Colonic mucosa (tissue), 4 donors: ENCODE measurements at regions not wholly inside any gene's neighbourhood (a gene's known extent, or its start where the extent isn't known, plus 50 kb on each side); places are given as distances from the start of the nearest gene placed in this dataset.

Experiments
- DNase-seq: peaks from one replicate; pipeline ENCODE4 v3.0.0-alpha.2; 2020
- H3K27ac ChIP-seq: fragments of 200-600 bp; one replicate; pipeline ENCODE4 v1.8.0; 2021
- H3K27me3 ChIP-seq: fragments of 200-600 bp; one replicate; pipeline ENCODE4 v1.8.0; 2021
- H3K36me3 ChIP-seq: fragments of 200-600 bp; one replicate; pipeline ENCODE4 v1.8.0; 2021
- H3K4me1 ChIP-seq: fragments of 200-600 bp; one replicate; pipeline ENCODE4 v1.8.0; 2021; ENCODE audit warnings: mild to moderate bottlenecking
- H3K4me3 ChIP-seq: fragments of 200-600 bp; one replicate; pipeline ENCODE4 v1.8.0; 2021
- H3K9ac ChIP-seq, 2 donors: one replicate each; pipeline ENCODE4 v1.7.0; 2013; ENCODE audit warnings: control low read depth in 2 of 2, low read depth in 2 of 2, low read length in 2 of 2
- H3K9me3 ChIP-seq: fragments of 200-600 bp; one replicate; pipeline ENCODE4 v1.8.0; 2021
- CTCF ChIP-seq: fragments of 200-600 bp; IDR thresholded peaks from one replicate; pipeline ENCODE4 v1.8.0; 2022; ENCODE audit warnings: antibody characterized with exemption, mild to moderate bottlenecking
- intact Hi-C: fragments of 100-400 bp; cut with DNase I; formaldehyde crosslinking; loops from one replicate; pipeline ENCODE4 v1.14.1; 2022
- donor health status: healthy.
- donor health status: DM: no; HTN: no; CAD: no.
- donor health status: DM: no; HTN: no; CAD: no.

DNA sequence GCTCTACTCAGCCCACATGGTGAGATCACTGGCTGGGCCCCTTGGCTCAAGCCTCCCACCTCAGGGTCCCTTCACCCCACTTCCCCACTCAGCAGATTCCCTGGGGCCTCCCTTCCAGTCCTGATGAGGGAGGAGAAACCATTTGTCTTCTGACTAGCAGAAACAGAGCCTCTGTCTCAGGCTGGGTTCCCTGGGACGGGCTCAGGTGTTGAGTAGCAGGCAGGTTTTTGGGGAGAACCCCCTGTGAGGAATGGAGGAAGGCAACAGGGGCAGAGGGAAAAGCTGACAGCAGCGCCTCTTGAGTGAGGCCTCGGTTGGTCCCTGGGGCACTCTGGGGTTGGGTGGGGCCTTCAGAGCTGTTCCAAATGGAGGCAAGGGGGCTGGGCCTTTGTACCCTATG lies 452.2 kb downstream of the TSHZ3 start:
- no peaks in the 10 kb centered on the region for H3K4me1 ChIP-seq
- intact Hi-C loops, result no loop called here
- DNase-seq, result no peak
- no peaks in the 10 kb centered on the region for H3K36me3 ChIP-seq
- H3K9me3 ChIP-seq, result no peaks in the 10 kb centered on the region
- H3K4me3 ChIP-seq, result no peak overlapping the region
- no peaks in the 10 kb centered on the region for H3K27me3 ChIP-seq
- TF ChIP-seq CTCF, result no peak
- no peak overlapping the region for H3K9ac ChIP-seq
- no peak overlapping the region for H3K27ac ChIP-seq

GRCh38 chr19:30896554-30896953 lies 452.7 kb downstream of the TSHZ3 start:
- H3K9ac ChIP-seq, result no peak overlapping the region
- intact Hi-C loops, result no loop called here
- no peak overlapping the region for H3K4me3 ChIP-seq
- H3K27ac ChIP-seq, result no peak overlapping the region
- no peaks in the 10 kb centered on the region for H3K4me1 ChIP-seq
- H3K27me3 ChIP-seq, result no peaks in the 10 kb centered on the region
- no peak for TF ChIP-seq CTCF
- no peaks in the 10 kb centered on the region for H3K36me3 ChIP-seq
- no peaks in the 10 kb centered on the region for H3K9me3 ChIP-seq
- DNase-seq, result no peak

- no peaks in the 10 kb centered on the region for H3K27me3 ChIP-seq
- DNase-seq, result no peak
- H3K9ac ChIP-seq, result no peak overlapping the region
- H3K4me1 ChIP-seq, result no peaks in the 10 kb centered on the region
- H3K36me3 ChIP-seq, result no peaks in the 10 kb centered on the region
- no peaks in the 10 kb centered on the region for H3K9me3 ChIP-seq
- intact Hi-C loops, result no loop called here
- TF ChIP-seq CTCF, result no peak
- no peak overlapping the region for H3K27ac ChIP-seq
- H3K4me3 ChIP-seq, result no peak overlapping the region
These were observed 453.3 kb downstream of the TSHZ3 start for GRCh38 chr19:30895946-30896345.

- Histone ChIP-seq H3K27me3 (no peaks in the 10 kb centered on the region), H3K4me3 (no peak overlapping the region), H3K36me3 (no peaks in the 10 kb centered on the region), H3K9ac (no peak overlapping the region), H3K9me3 (no peaks in the 10 kb centered on the region), H3K27ac (no peak overlapping the region), H3K4me1 (no peaks in the 10 kb centered on the region)
- intact Hi-C loops, result no loop called here
- no peak for DNase-seq
- TF ChIP-seq CTCF, result no peak
These were observed 458.2 kb downstream of the TSHZ3 start for GRCh38 chr19:30891051-30891450.

DNA sequence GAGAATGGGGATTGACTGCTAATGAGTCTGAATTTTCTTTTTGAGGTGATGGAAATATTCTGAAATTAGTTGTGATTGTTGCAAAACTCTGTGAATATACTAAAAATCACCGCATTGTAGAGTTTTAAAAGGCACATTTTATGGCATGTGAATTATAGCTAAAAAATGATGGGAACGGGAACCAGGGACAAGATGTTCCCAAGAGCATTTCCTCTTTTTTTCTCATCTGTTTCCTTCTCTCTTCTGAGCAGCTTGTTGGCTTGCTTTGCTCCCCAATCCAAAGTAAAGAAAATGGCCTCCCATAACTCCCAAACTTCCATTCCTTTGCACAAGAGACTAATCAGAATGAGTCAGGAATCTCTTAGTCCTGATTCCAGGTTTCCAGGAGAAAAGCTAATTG lies 459.2 kb downstream of the TSHZ3 start:
- no peak overlapping the region for H3K27ac ChIP-seq
- no peaks in the 10 kb centered on the region for H3K9me3 ChIP-seq
- H3K9ac ChIP-seq, result no peak overlapping the region
- no peak overlapping the region for H3K4me3 ChIP-seq
- intact Hi-C loops, result no loop called here
- H3K4me1 ChIP-seq, result no peaks in the 10 kb centered on the region
- TF ChIP-seq CTCF, result no peak
- DNase-seq, result no peak
- no peaks in the 10 kb centered on the region for H3K36me3 ChIP-seq
- no peaks in the 10 kb centered on the region for H3K27me3 ChIP-seq

DNA sequence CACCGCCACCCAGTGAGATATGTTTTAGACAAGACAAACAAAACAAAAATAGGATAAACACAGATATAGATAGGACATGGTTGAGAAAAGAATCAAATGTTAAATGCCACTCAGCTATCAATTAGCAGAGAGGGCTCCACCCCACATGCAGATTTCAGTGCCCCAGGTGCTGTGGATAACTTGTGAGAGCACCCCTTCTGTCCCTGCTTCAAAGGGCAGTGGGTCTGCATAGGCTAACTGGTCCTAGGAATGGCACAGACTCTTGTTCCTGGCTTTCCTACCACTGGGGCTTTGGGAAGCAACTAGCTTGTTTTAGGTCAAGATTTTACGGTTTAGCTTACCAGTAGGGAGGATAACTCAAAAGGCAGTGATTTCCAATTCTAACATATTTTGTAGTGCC lies 460.3 kb downstream of the TSHZ3 start:
- intact Hi-C loops, result no loop called here
- no peak overlapping the region for H3K27ac ChIP-seq
- no peak for DNase-seq
- TF ChIP-seq CTCF, result no peak
- H3K4me1 ChIP-seq, result no peaks in the 10 kb centered on the region
- H3K9me3 ChIP-seq, result no peaks in the 10 kb centered on the region
- no peak overlapping the region for H3K9ac ChIP-seq
- no peak overlapping the region for H3K4me3 ChIP-seq
- H3K27me3 ChIP-seq, result no peaks in the 10 kb centered on the region
- H3K36me3 ChIP-seq, result no peaks in the 10 kb centered on the region
